GM10266 (cell line): ENCODE measurements at regions not wholly inside any gene's neighbourhood (a gene's known extent, or its start where the extent isn't known, plus 50 kb on each side); places are given as distances from the start of the nearest gene placed in this dataset.
"Not testable (repeated sequence)": the region's sequence is repeated elsewhere in the genome, so short reads cannot be mapped to it uniquely, and the experiment has no call there.

Source experiments
- DNase-seq: peaks from one replicate; pipeline ENCODE4 v3.0.0; 2012; ENCODE audit errors: extremely low spot score
- TF ChIP-seq, protein P1 (sequence below): IDR thresholded peaks from 2 replicates; pipeline ENCODE4 v1.5.1; 2012; ENCODE audit warnings: mild to moderate bottlenecking, low read depth; ENCODE audit not compliant: control insufficient read depth, insufficient read depth; ENCODE audit errors: missing control alignments

DNA sequence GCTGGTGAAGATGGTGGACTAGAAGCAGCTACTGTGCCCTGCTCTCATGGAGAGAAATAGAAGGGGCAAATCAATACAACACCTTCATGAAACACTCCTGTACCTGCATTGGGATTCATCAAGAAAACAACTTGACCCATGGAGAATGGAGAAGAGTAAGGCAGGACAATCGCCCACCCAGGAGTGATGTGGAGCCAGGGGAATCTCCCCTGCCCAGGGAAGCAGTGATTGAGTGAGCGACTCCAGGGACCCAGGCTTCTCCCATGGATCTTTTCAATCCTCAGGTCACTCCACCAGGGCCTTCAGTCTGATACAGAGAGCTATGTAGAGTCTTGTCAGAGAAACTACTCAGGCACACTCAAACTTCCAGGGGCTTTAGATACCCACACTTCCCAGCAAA is 161.9 kb upstream of the DYRK2 start:
- DNase-seq: no peak
- TF ChIP-seq, protein P1, sequence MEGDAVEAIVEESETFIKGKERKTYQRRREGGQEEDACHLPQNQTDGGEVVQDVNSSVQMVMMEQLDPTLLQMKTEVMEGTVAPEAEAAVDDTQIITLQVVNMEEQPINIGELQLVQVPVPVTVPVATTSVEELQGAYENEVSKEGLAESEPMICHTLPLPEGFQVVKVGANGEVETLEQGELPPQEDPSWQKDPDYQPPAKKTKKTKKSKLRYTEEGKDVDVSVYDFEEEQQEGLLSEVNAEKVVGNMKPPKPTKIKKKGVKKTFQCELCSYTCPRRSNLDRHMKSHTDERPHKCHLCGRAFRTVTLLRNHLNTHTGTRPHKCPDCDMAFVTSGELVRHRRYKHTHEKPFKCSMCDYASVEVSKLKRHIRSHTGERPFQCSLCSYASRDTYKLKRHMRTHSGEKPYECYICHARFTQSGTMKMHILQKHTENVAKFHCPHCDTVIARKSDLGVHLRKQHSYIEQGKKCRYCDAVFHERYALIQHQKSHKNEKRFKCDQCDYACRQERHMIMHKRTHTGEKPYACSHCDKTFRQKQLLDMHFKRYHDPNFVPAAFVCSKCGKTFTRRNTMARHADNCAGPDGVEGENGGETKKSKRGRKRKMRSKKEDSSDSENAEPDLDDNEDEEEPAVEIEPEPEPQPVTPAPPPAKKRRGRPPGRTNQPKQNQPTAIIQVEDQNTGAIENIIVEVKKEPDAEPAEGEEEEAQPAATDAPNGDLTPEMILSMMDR: no peak

DNA sequence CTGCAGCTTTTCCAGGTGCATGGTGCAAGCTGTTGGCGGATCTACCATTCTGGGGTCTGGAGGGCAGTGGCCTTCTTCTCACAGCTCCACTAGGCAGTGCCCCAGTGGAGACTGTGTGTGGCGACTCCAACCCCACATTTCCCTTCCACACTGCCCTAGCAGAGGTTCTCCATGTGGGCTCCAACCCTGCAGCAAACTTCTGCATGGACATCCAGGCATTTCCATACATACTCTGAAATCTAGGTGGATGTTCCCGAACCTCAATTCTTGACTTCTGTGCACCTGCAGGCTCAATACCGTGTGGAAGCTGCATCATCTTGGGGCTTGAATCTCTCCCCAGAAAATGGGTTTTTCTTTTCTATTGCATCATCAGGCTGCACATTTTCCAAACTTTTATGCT is 160.2 kb upstream of the DYRK2 start:
- not testable (repeated sequence) for DNase-seq

GRCh38 chr12:67489007-67489406 is 159.5 kb upstream of the DYRK2 start:
- no peak for DNase-seq
- TF ChIP-seq, protein P1: no peak

GRCh38 chr12:67496581-67496980 is 152.0 kb upstream of the DYRK2 start:
- DNase-seq: no peak
- TF ChIP-seq, protein P1: no peak

DNA sequence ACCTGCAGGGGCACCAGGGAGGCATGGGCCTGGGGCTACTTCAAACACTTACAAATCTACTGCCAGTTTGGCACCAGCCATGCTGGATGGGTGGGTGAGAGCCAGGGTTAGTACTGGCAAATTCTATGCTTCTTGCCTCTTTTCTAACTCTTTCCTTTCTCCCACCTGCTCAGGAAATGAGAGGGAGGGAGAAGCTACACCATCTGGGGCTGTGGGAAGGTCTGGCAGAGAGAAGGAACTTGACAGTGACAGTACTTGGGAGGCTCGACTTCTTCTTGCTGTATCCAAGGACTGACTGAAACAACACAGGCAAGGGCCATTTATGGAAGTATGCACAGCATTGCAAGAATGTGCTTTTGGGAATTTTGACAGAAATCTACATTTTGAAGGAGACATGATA is 149.6 kb upstream of the DYRK2 start:
- TF ChIP-seq, protein P1: no peak
- DNase-seq: no peak

DNA sequence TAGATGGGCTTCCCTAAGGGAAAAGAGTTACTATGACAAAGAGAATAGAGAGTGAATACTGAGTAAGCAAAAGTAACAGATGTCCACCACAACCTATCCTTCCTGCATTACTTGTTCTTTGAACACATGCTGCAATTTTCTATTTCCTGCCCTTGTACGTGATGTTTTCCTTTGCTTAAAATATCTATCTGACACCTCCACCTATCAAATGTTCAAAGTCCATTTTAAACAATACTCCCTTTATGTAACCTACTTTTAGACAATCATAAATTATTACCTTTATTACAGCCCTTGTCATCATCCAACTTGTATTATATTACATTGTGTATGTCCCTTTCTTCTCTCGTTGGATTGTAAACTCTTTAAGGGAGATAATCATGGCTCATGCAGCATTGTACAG is 147.2 kb upstream of the DYRK2 start:
- TF ChIP-seq, protein P1: no peak
- DNase-seq: no peak

- DNase-seq: no peak
- TF ChIP-seq, protein P1: no peak
Observed at GRCh38 chr12:67504026-67504425, 144.5 kb upstream of the DYRK2 start.

- no peak for DNase-seq
- TF ChIP-seq, protein P1: no peak
Observed at GRCh38 chr12:67506739-67507138, 141.8 kb upstream of the DYRK2 start.
